Stimulated activated naive CD4-positive, alpha-beta T cell (primary cell): ENCODE measurements at regions not wholly inside any gene's neighbourhood (a gene's known extent, or its start where the extent isn't known, plus 50 kb on each side); places are given as distances from the start of the nearest gene placed in this dataset.
"Not testable (repeated sequence)": the region's sequence is repeated elsewhere in the genome, so short reads cannot be mapped to it uniquely, and the experiment has no call there.

Experiments
- DNase-seq, 6 experiments: peaks; one replicate each; lab custom pipeline; 2025; lab: John Stamatoyannopoulos, UW

DNA sequence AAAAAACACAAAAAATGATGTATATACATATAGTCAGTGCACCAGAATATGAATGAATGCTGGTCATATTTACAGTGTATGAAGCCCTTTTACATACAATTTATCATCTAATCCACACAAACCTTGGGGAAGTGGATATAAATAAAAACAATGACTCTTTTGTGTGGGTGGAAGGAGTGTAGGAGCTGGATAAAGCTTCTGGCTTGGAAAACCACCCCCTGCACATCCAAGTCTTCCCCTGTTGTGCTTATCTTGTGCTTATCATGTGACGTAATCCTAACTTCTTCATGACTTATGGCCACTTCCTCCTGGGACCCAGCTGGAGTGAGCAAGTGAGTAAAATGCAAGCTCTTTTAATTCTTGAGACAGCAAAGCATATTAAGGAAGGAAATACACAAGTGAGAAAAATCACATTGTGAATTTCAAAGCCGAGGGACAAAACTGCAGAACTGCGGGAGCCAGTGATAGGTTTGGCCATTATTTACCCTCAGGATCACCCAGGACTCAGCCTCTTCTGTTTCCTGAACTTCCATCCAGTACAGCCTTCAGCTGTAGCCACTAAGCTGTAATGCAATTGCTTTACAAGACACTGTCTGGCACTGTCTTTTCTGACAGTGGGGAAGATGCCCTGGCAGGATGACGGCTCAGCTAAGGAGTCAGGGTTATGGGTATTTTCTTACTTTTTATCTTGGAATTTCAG lies 104.0 kb upstream of the PPM1J start:
- DNase-seq, result no peak

DNA sequence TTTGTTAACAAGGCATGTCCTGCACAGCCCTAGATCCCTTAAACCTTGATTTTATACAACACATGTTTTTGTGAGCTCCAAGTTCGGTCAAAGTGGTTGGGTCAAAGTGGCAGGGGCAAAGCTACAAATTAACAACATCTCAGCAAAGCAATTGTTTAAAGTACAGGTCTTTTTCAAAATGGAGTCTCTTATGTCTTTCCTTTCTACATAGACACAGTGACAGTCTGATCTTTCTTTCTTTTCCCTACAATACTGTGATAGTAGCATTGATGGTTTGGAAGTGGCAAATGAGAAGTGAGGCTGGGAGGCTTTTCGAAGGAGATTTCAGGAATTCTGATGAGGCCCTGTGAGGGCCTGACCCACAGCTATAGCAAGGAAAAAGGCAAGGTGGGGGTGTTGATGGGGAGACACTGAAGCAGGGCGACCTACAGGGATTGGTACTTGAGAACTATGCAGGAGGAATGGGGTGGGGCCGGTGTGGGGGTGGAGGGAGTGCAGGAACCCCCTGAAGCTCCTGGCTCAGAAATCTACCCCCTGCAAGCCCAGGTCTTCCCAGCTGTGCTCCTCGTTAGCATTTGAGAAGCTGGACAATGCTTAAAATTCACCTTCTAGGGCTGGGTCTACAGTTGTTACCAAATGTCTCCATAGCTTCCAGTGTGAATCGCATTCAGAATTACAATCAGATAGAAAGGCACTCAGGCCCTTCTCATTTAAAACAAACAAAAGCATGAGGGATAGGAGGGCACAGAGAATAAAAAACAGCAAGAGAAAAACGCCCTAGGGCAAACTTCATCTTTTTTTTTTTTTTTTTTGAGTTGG lies 102.6 kb upstream of the PPM1J start:
- no peak for DNase-seq

DNA sequence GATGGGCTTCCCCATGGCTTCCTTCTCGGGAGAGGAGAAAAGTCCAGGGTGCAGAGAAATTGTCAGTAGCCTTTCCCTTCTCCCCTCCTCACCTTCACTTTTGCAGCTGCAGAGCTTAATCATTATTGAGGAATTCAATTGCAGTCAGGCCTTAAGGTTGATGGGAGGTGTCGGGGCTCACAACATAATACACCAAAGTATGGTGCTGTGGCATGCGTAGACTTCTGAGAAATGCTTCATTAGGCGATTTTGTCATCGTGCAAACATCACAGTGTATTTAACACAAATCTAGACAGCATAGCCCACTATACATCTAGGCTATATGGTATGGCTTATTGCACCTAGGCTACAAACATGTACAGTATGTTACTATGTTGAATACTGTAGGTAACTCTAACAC lies 100.2 kb upstream of the PPM1J start:
- no peak for DNase-seq

DNA sequence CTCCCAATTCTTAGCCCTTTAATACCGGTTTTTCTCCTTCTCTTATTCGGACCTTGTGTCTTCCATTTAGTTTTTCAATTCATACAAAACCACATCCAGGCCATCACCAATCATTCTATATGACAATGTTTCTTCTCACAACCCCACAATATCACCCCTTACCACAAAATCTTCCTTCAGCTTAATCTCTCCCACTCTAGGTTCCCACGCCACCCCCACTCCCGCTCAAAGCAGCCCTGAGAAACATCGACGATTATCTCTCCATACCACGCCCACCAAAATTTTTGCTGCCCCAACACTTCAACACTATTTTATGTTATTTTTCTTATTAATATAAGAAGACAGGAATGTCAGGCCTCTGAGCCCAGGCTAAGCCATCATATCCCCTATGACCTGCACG lies 99.5 kb upstream of the PPM1J start:
- not testable (repeated sequence) for DNase-seq

DNA sequence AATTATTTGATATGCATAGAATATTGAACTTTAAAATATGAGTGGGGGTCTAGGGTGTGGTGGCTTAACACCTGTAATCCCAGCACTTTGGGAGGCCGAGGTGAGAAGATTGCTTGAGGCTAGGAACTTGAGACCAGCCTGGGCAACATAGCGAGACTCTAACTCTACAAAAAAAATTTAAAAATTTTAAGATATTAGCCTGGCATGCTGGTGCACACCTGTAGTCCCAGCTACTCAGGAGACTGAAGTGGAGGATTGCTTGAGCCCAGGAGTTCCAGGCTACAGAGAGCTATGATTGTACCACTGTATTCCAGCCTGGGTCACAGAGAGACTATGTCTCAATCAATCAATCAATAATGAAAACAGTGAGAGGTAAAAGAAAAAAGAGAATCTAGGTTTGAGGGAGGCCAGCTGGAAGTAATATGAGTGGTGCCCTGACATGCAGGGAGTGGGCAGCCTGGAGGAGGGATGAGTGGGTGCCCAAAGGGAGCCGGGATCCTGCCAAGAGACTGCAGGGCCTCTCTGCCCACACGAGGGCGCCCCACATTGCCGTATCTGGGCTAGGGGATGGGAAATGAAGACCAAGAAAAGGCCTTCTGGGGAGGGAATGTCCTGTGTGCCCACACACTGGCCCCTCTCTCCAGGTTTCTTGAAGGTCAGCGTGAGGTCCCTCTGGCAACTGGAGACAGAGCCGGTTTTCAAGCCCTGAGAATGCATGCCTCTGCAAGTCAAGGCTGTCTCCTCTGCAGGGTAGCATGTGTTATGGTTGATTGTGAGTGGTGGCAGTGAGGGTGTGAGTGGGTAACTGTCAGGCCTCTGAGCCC lies 93.9 kb upstream of the PPM1J start:
- DNase-seq, result peak; percentile 4 to 26 (median 12)

DNA sequence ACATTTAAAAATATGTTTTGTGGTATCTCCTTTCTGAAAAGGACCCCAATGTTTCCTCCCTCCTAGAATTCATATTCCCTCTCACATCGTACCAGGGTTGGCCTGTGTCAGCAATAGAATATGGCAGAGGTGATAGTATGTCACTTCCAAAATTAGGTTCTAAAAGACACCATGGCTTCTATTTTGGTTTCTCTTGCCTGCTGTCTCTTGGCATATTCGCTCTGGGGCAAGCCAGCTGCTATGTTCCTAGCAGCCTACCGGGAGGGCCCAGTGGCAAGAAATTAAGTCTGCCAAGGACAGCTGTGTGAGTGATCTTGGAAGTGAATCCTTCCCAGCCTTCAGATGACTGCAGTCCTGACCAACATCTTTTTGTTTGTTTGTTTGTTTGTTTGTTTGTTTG lies 92.9 kb upstream of the PPM1J start:
- DNase-seq, result no peak

DNA sequence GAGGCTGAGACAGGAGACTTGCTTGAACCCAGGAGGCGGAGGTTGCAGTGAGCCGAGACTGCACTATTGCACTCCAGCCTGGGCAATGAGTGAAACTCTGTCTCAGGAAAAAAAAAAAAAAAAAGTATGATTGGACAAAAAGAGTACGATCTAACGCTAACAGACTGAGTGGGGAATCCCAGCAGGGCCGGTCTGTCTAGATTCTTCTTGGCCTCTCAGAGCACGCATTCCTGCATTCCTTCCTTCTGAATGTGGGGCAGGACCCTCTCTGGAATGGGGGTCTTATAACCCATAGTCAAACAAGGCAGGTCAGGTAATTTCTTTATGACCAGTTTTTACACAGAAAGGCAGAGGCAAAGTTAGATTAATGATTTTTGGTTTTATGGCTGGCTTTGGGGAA lies 92.0 kb upstream of the PPM1J start:
- no peak for DNase-seq

DNA sequence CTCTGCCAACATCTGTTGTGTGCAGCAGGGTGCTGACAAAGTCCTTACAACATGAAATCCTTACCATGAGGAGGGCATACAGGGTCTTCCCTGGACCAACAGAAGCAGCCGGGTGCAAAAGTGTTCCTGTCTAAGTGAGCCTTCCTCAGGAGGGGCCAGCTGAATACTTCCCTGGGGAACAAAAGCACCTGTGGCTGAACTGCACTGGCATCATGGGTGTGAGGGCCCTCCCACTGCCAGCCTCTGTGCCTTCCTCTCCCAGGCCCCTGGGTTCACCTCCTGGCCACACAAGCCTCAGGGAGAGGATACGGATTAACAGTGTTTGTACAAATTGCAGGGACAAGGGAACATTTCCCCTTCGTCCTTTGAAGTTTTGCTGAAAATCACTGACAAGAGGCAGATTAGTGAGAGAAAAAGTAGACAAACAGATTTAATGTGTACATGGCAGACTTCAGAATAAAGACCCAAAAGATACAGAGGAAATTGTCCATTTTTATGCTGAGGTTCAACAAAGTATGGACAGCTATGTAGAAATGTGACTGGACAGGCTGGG lies 91.0 kb upstream of the PPM1J start:
- DNase-seq, result no peak

DNA sequence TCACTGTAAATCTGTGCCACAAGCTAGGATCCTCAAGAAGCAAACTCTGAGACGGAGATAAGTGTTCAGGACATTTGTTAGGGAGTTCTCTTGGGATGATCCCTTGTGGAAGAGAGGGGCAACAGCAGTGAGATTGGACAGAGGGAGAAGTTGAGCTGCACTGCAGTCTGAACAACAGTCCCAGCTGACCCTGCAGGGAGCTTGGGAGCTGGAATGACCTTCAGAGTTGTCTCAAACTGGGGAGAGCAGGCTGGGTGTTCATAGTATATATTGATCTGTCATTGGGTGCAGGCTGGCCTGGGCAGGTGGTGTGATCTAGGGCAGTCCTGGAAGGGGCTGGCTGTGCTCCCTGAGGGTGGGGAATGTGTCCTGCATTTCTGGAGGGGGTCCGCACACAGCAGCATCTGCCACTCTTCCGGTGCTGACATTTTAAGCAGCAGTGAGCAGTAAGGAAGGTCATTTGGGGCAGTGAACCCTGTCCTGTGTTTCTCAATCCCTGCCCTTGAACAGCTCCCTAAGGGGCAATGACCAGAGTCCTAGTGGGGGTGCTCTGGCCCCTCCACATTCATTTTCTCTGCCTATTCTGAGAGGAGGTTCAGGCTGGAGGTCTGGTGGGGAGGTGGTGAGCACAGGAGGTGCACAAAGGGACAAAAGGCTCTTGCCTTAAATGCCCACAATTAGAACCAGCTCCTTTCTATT lies 90.2 kb upstream of the PPM1J start:
- no peak for DNase-seq

DNA sequence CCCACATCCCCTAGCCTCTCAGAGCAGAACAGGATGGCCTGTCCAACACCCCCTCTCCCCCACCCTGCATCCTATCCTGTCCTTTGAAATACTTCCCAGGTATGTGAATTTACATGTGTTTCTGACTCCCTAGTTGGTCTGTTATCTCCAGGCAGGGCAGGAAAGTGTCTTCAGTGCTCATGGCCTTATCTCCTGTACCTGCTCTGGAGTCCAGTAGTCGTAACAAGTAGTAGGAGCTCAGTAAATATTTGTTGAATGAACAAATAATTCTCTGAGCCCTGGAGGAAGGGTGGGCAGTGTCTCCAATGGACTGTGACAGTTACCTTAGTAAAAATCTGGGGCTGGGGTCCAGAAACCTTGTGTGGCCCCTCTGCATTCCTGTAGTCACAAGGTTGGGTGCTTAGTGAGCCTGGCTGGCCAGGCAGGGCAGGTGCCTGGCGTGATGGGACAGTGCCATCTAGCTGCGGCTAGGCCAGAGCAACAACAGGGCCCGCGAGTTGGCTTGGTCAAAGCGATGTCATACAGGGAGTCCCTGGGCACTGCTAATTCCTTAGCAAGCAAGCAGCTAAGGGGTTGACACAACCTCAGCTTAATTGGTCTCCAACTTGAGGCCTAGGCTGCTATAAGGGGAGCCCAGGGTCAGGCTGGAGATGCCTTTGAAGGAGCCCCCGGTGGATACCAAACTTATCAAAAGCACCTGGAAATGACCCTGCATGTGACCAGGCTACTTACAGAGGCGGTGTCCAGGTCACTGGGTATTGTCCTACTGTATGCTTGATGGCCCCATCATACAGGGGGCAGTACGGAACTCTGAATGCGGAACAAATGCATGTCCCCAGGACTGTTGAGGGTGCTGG lies 89.0 kb upstream of the PPM1J start:
- DNase-seq, result peak in 4 of 6 experiments; percentile 3 to 32 (median 11)

DNA sequence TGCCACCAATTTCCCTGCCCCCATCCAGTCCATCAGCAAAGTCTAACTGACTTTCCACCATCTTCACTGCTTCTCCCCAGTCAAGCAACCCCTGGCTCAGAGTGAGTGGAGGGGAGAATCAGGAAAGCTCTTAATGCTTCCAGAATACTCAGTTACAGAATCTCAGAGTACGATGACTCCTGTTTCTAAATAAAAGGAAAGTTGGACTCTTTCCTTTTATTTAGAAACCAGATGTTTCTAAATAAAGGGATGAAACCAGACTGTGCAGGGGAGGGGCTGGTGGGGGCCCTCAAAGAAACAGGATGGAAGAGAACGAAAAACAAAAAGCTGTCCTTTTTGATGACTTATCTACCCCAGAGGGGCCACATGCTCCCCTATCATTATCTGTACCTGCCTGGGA lies 85.2 kb upstream of the PPM1J start:
- no peak for DNase-seq

DNA sequence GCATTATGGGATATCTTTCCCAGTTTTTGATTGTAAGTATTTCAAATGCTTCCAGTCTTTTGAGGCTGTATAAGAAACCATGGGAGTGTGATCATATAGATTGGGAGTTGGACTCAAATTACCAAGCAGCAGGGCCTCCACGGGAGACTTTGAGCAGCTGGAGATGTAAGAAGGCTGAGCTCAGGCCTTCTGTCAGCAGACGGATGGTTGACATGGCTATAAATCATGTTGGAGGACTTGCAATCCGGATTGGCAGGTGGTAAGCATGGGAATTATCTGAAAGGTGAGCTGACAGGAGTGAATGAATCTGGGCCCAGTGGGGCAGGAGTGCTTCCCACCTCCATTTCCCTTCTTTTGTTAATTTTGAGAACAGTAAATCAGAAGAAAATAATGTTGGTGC lies 83.2 kb upstream of the PPM1J start:
- DNase-seq, result no peak

DNA sequence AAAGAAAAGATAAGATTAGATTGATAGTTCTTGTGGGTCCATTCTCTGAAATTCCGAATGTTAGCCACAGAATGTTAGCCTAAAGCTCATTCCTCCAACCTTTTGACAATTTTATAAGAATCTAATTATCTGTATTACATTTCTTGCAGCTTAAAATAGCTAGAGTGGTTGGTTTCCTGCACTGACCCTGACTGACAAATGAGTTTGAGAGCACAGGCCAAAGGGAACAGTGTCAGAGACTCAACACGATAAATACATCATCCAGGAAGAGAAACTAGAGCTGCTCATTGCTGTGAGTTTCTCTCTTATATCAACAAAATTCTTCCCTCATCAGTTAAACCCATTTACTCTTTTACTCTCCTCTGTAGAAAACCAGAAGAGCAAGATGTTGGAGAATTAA lies 82.1 kb upstream of the PPM1J start:
- DNase-seq, result no peak

DNA sequence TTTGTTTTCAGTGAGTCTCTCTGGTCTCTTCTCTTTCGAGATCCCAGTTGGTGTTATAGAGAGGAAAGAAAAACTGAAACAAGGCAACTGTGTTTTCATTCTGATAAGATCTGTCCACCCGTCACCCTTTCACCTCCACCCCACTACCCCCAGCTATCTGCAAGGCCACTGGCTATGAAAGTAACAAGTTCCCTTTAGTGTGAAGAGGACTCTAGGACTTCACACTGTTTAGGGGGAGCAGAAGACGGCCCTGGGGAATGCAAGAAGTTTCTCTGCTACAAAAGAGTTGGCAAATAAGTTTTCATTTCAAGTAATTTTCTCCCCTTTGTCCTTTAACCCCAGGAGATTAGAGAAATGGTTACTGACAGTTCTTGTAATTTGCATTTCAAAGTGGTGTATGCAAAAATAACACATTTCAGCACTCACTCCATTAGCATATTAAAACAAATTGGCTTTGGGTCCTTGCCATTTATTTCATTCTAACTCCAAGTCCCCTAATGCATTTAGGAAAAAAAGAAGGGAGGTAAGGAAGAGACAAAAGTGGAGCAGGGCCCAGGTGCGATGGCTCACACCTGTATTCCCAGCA lies 79.6 kb upstream of the PPM1J start:
- DNase-seq, result no peak

DNA sequence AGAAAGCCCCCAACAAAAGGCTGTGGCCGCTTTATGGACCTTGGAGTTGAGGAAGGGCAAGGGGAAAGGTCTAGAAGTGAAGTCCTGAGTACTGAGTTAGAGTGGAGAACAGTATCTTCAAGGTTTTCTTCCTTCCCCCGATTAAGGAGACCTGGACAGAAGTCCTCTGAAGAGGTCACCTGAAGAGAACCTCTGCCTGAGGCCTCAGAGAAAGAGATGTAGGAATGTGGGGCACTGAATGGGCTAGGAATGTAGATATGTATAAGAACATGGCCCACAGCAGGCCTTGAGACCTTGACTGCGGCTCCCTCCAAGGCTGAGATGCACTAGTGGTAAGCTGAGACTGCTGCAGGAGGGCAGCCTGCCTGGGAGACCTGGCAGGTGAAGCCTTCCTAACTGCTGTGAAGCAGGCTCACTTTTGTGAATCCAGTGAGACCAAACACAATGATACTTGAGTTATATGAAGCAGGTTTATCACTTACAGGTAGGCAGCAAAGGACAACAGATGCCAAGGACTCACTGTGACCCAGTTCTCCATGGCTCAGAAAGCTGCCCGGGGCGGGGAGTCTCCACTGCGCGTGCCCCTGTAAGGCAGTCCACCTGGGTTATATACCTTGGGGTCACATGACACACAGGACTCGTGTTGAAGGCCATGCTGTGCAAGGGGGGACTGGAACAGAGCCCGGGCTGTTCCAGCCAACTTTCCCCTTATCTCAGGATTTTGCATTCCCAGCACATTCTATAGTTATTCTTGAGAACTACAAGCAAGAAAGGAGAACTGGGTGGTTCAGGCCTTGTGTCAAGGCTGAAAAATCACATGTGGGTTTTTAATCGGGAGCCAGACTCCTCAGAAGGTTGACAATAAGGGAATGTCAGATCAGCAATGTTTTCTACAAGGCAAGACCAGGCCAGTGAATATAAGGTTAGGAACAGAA lies 78.8 kb upstream of the PPM1J start:
- DNase-seq, result no peak

DNA sequence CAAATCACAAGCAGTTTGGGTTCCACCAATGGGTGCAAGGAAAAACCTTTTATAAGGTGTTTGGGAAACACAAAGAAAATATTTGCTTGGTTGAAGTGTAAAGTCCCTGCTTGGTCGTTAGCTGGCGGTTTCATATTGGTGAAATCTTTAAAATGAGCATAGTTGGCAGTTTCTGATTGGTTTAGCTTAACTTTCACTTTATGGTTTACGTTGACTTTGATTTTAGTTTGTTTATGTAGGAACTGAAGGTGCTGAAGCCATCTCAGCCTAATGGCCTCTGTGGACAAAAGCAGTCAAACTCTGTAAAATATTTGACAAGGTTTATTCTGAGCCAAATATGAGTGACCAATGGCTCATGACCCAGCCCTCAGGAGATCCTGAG lies 76.6 kb upstream of the PPM1J start:
- no peak for DNase-seq

DNA sequence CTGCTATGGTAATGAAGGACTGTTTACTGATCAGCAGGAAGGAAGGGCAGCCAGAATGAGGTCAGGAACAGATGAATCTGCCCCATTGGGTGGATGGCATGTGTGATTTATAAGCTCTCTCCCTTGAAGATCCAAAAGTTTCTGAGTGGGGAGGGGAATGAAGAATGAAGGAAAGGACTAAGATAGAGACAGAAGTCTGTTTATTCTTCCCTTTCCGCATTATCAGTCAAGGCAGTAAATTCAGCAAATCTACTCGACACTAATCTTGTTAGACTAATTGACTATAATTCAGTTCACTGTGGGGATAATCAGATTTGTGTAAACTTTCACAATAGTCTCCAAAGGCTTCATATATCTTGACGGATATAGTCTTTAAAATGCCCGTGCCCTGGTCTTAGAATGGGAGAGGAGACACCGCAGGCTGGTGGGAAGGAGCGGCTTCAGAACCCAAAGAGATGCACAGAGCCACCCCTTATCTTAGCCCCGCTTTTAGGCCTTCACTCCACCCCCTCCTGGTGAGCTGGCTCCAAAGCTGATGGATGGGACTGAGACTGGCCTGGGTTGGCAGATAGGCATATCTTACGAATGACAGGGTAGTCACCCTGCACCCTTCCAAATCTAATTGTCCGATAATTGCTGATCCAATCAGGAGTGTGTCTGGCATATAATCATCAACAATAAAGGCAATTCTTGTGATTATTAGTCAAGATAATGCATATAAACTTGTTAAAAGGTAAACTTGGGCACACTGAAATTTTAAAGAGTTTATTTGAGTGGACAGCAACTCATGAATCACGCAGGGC lies 76.0 kb upstream of the PPM1J start:
- DNase-seq, result no peak

DNA sequence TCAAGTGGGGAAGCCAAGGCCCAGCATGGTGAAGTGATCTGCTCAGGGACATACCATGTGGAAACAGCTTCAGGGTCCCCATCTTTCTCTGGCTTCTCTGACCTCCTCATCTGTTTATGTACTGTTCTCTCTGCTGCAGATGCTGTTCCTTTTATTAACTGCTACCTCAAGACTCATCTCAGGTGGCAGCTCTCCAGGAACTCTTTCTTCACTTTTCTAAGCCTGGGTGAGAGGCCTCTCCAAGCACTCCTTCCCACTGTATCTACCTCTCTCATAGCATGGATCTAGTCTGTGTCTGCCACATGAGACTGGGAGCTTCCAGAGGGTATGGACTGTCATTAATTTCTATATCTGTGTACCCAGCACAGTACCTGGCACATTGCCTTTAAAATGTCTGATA lies 73.4 kb upstream of the PPM1J start:
- no peak for DNase-seq

DNA sequence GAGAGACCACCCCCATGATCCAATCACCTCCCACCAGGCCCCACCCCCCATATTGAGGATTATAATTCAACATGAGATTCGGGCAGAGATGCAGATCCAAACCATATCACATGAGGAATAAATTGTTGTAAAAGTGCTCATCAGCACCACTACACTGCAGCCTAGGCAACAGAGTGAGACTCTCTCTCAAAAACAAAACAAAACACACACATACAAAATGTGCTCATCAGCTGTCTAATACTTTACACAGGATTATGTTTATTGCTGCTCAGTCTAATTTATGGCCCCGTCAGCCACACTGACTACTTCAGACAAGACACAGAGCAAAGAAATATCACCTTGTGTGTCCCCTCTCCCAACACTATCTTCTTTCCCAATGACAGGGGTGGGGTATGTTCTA lies 72.9 kb upstream of the PPM1J start:
- no peak for DNase-seq
